ENCODE measurements at regions not wholly inside any gene's neighbourhood (a gene's known extent, or its start where the extent isn't known, plus 50 kb on each side); places are given as distances from the start of the nearest gene placed in this dataset.

DNA sequence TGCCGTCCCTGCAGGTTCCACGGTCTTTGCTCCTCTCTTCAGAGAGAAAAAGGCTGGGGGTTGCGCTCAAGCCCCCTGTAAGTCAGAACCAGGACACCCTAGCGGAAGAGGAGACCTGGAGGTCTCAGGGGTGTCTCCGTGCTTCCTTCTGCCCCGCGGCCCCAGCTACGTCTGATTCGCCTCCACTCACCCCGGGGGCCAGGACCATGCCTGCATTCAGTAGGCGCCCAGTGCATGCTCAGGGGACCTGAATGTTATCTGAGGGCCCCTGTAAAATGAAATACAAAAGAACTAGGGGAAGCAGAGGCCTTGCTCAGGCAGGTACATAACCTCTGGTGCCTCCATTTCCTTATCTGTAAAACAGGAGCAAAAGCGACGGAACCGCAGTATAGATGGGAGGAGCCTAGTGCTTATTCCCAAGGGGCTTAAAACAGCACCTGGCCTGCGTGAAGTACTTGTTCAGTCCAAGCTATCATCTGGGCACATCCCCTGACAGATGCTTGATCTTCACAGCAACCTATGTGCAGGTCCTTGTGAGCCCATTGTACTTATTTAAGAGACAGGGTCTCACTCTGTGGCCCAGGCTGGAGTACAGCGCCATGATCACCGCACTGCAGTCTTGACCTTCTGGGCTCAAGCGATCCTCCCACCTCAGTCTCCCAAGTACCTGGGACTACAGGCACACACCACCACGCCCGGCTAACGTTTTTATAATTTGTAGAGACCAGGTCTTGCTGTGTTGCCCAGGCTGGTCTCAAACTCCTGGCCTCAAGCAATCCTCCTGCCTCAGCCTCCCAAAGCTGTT lies 110.3 kb upstream of the NCOR2 start (continued):
- TF ChIP-seq PATZ1 (CRISPR knock-in tag; IDR thresholded peaks at IDR 0.05; ENCODE audit: borderline replicate concordance) = no peak
- no peak for TF ChIP-seq PPARA (CRISPR knock-in tag; IDR thresholded peaks at IDR 0.05; ENCODE audit: borderline replicate concordance)
- no peak for TF ChIP-seq ZNF70 (CRISPR knock-in tag; IDR thresholded peaks at IDR 0.05)
- no peak for TF ChIP-seq GLIS3 (CRISPR knock-in tag; IDR thresholded peaks at IDR 0.05)
- no peak for TF ChIP-seq ESRRG (CRISPR knock-in tag; IDR thresholded peaks at IDR 0.05)
- no peak for TF ChIP-seq RARB (CRISPR knock-in tag; IDR thresholded peaks at IDR 0.05)
- no peak for TF ChIP-seq OSR1 (CRISPR knock-in tag; IDR thresholded peaks at IDR 0.05)
- TF ChIP-seq ZFP30 (CRISPR knock-in tag; IDR thresholded peaks at IDR 0.05) = no peak
- TF ChIP-seq, protein P1, sequence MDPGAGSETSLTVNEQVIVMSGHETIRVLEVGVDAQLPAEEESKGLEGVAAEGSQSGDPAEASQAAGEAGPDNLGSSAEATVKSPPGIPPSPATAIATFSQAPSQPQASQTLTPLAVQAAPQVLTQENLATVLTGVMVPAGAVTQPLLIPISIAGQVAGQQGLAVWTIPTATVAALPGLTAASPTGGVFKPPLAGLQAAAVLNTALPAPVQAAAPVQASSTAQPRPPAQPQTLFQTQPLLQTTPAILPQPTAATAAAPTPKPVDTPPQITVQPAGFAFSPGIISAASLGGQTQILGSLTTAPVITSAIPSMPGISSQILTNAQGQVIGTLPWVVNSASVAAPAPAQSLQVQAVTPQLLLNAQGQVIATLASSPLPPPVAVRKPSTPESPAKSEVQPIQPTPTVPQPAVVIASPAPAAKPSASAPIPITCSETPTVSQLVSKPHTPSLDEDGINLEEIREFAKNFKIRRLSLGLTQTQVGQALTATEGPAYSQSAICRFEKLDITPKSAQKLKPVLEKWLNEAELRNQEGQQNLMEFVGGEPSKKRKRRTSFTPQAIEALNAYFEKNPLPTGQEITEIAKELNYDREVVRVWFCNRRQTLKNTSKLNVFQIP (CRISPR knock-in tag; IDR thresholded peaks at IDR 0.05; ENCODE audit: borderline replicate concordance, low read depth) = no peak

GRCh38 chr12:124676714-124677462 lies 109.5 kb upstream of the NCOR2 start:
- no peak for TF ChIP-seq ZNF565 (CRISPR knock-in tag; conservative IDR thresholded peaks at IDR 0.05; ENCODE audit: low read depth)
- ATAC-seq = no peak

- TF ChIP-seq ZFP30 (CRISPR knock-in tag; IDR thresholded peaks at IDR 0.05) = no peak
- no peak for TF ChIP-seq ZNF70 (CRISPR knock-in tag; IDR thresholded peaks at IDR 0.05)
- no peak for TF ChIP-seq TCF4 (CRISPR knock-in tag; IDR thresholded peaks at IDR 0.05; ENCODE audit: borderline replicate concordance)
- no peak for TF ChIP-seq OSR1 (CRISPR knock-in tag; IDR thresholded peaks at IDR 0.05)
- TF ChIP-seq PPARA (CRISPR knock-in tag; IDR thresholded peaks at IDR 0.05; ENCODE audit: borderline replicate concordance) = no peak
- no peak for TF ChIP-seq ZC3H10 (CRISPR knock-in tag; IDR thresholded peaks at IDR 0.05)
- no peak for TF ChIP-seq ARNTL (CRISPR knock-in tag; IDR thresholded peaks at IDR 0.05; ENCODE audit: borderline replicate concordance, low read depth)
- TF ChIP-seq, protein P2, sequence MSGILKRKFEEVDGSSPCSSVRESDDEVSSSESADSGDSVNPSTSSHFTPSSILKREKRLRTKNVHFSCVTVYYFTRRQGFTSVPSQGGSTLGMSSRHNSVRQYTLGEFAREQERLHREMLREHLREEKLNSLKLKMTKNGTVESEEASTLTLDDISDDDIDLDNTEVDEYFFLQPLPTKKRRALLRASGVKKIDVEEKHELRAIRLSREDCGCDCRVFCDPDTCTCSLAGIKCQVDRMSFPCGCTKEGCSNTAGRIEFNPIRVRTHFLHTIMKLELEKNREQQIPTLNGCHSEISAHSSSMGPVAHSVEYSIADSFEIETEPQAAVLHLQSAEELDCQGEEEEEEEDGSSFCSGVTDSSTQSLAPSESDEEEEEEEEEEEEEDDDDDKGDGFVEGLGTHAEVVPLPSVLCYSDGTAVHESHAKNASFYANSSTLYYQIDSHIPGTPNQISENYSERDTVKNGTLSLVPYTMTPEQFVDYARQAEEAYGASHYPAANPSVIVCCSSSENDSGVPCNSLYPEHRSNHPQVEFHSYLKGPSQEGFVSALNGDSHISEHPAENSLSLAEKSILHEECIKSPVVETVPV (CRISPR knock-in tag; IDR thresholded peaks at IDR 0.05) = no peak
- no peak for TF ChIP-seq CSDC2 (CRISPR knock-in tag; IDR thresholded peaks at IDR 0.05)
- TF ChIP-seq GLIS3 (CRISPR knock-in tag; IDR thresholded peaks at IDR 0.05) = no peak
- no peak for TF ChIP-seq RARB (CRISPR knock-in tag; IDR thresholded peaks at IDR 0.05)
- TF ChIP-seq ISL1 (CRISPR knock-in tag; IDR thresholded peaks at IDR 0.05) = no peak
- no peak for TF ChIP-seq PATZ1 (CRISPR knock-in tag; IDR thresholded peaks at IDR 0.05; ENCODE audit: borderline replicate concordance)
- TF ChIP-seq ZNF565 (CRISPR knock-in tag; conservative IDR thresholded peaks at IDR 0.05; ENCODE audit: low read depth) = no peak
- no peak for TF ChIP-seq TOX (CRISPR knock-in tag; IDR thresholded peaks at IDR 0.05; ENCODE audit: borderline replicate concordance)
- ATAC-seq = peak; percentile 52
Observed at GRCh38 chr12:124675881-124676713, 108.7 kb upstream of the NCOR2 start.

GRCh38 chr12:124674937-124675336 lies 107.5 kb upstream of the NCOR2 start:
- TF ChIP-seq RARB (CRISPR knock-in tag; IDR thresholded peaks at IDR 0.05) (no peak), ZFP3 (CRISPR knock-in tag; IDR thresholded peaks at IDR 0.05) (no peak), OSR1 (CRISPR knock-in tag; IDR thresholded peaks at IDR 0.05) (no peak), ZNF70 (CRISPR knock-in tag; IDR thresholded peaks at IDR 0.05) (no peak), SNAI2 (CRISPR knock-in tag; IDR thresholded peaks at IDR 0.05) (no peak), ZNF565 (CRISPR knock-in tag; conservative IDR thresholded peaks at IDR 0.05; ENCODE audit: low read depth) (no peak), ZNF8 (CRISPR knock-in tag; IDR thresholded peaks at IDR 0.05) (no peak)
- TF ChIP-seq, protein P2 (CRISPR knock-in tag; IDR thresholded peaks at IDR 0.05) = no peak

More at GRCh38 chr12:124674937-124675336, 107.5 kb upstream of the NCOR2 start:
- ATAC-seq = no peak

All from SK-N-SH treated with all-trans-retinoic acid at 6 μM for 48 hours (cell line).